ENCODE measurements at regions not wholly inside any gene's neighbourhood (a gene's known extent, or its start where the extent isn't known, plus 50 kb on each side); places are given as distances from the start of the nearest gene placed in this dataset.

GRCh38 chr1:213492161-213493041 lies 441.4 kb downstream of the RPS6KC1 start:
- no peak for TF ChIP-seq POLR2A (IDR thresholded peaks at IDR 0.05; ENCODE audit: low read depth, low read length)
- no peak for TF ChIP-seq POLR2AphosphoS5 (IDR thresholded peaks at IDR 0.05; ENCODE audit: low read depth, low read length)
- no peak for TF ChIP-seq TAF1 (IDR thresholded peaks at IDR 0.05; ENCODE audit: borderline replicate concordance, low read depth, low read length)

Data from GM12892 (cell line).